ENCODE measurements at regions not wholly inside any gene's neighbourhood (a gene's known extent, or its start where the extent isn't known, plus 50 kb on each side); places are given as distances from the start of the nearest gene placed in this dataset.

- no peak for ATAC-seq
- in situ Hi-C loops (cut with MboI; ENCODE audit: low sequenced_read_pairs in 4 of 4) (no loop called here), intact Hi-C loops (cut with DNase I; ENCODE audit: low total_unique reads) (no loop called here)
- no peaks in the 10 kb centered on the region for H3K27me3 ChIP-seq
- TF ChIP-seq, protein P1, sequence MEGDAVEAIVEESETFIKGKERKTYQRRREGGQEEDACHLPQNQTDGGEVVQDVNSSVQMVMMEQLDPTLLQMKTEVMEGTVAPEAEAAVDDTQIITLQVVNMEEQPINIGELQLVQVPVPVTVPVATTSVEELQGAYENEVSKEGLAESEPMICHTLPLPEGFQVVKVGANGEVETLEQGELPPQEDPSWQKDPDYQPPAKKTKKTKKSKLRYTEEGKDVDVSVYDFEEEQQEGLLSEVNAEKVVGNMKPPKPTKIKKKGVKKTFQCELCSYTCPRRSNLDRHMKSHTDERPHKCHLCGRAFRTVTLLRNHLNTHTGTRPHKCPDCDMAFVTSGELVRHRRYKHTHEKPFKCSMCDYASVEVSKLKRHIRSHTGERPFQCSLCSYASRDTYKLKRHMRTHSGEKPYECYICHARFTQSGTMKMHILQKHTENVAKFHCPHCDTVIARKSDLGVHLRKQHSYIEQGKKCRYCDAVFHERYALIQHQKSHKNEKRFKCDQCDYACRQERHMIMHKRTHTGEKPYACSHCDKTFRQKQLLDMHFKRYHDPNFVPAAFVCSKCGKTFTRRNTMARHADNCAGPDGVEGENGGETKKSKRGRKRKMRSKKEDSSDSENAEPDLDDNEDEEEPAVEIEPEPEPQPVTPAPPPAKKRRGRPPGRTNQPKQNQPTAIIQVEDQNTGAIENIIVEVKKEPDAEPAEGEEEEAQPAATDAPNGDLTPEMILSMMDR (IDR thresholded peaks at IDR 0.05 in 4 of 5, conservative IDR thresholded peaks at IDR 0.05 in 1 of 5): no peak
- no peak for TF ChIP-seq POLR2A (IDR thresholded peaks at IDR 0.05)
- no peaks in the 10 kb centered on the region for H3K9me3 ChIP-seq
- no peaks in the 10 kb centered on the region for H3K36me3 ChIP-seq
- H3K4me3 ChIP-seq: no peak overlapping the region
- no peak for DNase-seq
- H3K4me1 ChIP-seq: no peaks in the 10 kb centered on the region
- no peak overlapping the region for H3K27ac ChIP-seq
These were observed 339.5 kb upstream of the GCFC2 start for GRCh38 chr2:76050196-76050595.

DNA sequence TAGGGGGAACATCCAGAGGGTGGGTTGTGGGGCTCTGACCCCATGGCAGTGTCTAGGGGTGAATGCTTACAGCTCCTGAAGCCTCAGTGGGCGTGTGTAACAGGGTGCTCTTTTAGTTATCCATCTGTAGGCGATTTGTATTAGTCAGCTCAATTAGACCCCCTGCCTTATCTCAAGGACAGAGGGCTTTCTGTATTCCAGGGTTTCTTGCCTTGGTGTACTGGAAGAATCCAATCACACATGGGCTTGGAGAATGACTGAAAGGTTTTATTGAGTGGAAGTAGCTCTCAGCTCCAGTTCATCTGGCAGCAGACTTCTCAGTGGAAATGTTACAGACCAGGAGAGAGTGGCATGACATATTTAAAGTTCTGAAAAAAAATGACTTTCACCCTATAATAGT, 334.0 kb upstream of the GCFC2 start:
- DNase-seq: no peak
- Histone ChIP-seq H3K9me3 (no peaks in the 10 kb centered on the region), H3K4me3 (no peak overlapping the region), H3K27ac (no peak overlapping the region), H3K36me3 (no peaks in the 10 kb centered on the region), H3K27me3 (no peaks in the 10 kb centered on the region), H3K4me1 (no peaks in the 10 kb centered on the region)
- in situ Hi-C loops (cut with MboI; ENCODE audit: low sequenced_read_pairs in 4 of 4) (no loop called here), intact Hi-C loops (cut with DNase I; ENCODE audit: low total_unique reads) (no loop called here)
- ATAC-seq: no peak
- TF ChIP-seq, protein P1 (IDR thresholded peaks at IDR 0.05 in 4 of 5, conservative IDR thresholded peaks at IDR 0.05 in 1 of 5): no peak
- TF ChIP-seq POLR2A (IDR thresholded peaks at IDR 0.05): no peak

DNA sequence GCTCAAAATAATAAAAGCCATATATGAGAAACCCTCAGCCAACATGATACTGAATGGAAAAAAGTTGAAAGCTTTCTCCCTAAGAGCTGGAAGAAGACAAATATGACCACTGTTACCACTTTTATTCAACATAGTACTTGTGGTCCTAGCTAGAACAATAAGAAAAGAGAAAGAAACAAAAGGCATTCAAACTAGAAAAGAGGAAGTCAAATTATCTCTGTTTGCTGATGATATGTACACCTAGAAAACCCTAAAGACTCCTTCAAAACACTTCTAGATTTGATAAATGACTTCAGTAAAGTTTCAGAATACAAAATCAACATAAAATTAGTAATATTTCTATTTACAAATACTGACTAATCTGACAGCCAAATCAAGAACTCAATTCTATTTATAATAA, 328.8 kb upstream of the GCFC2 start:
- in situ Hi-C loops (cut with MboI; ENCODE audit: low sequenced_read_pairs in 4 of 4): no loop called here
- intact Hi-C loops (cut with DNase I; ENCODE audit: low total_unique reads): no loop called here
- H3K4me1 ChIP-seq: no peaks in the 10 kb centered on the region
- no peak overlapping the region for H3K4me3 ChIP-seq
- no peak overlapping the region for H3K27ac ChIP-seq
- TF ChIP-seq POLR2A (IDR thresholded peaks at IDR 0.05): no peak
- TF ChIP-seq, protein P1 (IDR thresholded peaks at IDR 0.05 in 4 of 5, conservative IDR thresholded peaks at IDR 0.05 in 1 of 5): no peak
- no peak for DNase-seq
- ATAC-seq: no peak
- H3K27me3 ChIP-seq: no peaks in the 10 kb centered on the region
- H3K36me3 ChIP-seq: no peaks in the 10 kb centered on the region
- no peaks in the 10 kb centered on the region for H3K9me3 ChIP-seq

GRCh38 chr2:76027761-76028160, 317.0 kb upstream of the GCFC2 start:
- intact Hi-C loops (cut with DNase I; ENCODE audit: low total_unique reads): no loop called here

GRCh38 chr2:76019128-76019527, 308.4 kb upstream of the GCFC2 start:
- in situ Hi-C loops (cut with MboI; ENCODE audit: low sequenced_read_pairs in 4 of 4) (no loop called here), intact Hi-C loops (cut with DNase I; ENCODE audit: low total_unique reads) (no loop called here)
- ATAC-seq (no peak), DNase-seq (no peak)
- Histone ChIP-seq H3K27ac (no peak overlapping the region), H3K27me3 (no peaks in the 10 kb centered on the region), H3K4me3 (no peak overlapping the region), H3K36me3 (no peaks in the 10 kb centered on the region), H3K9me3 (no peaks in the 10 kb centered on the region), H3K4me1 (no peaks in the 10 kb centered on the region)
- TF ChIP-seq, protein P1 (IDR thresholded peaks at IDR 0.05 in 4 of 5, conservative IDR thresholded peaks at IDR 0.05 in 1 of 5): no peak
- no peak for TF ChIP-seq POLR2A (IDR thresholded peaks at IDR 0.05)

More at GRCh38 chr2:76027761-76028160, 317.0 kb upstream of the GCFC2 start:
- DNase-seq (no peak), ATAC-seq (no peak)
- no peaks in the 10 kb centered on the region for H3K36me3 ChIP-seq
- H3K4me3 ChIP-seq: no peak overlapping the region
- H3K9me3 ChIP-seq: no peaks in the 10 kb centered on the region
- no peaks in the 10 kb centered on the region for H3K27me3 ChIP-seq
- H3K4me1 ChIP-seq: no peaks in the 10 kb centered on the region
- H3K27ac ChIP-seq: no peak overlapping the region
- in situ Hi-C loops (cut with MboI; ENCODE audit: low sequenced_read_pairs in 4 of 4): no loop called here
- no peak for TF ChIP-seq POLR2A (IDR thresholded peaks at IDR 0.05)
- TF ChIP-seq, protein P1 (IDR thresholded peaks at IDR 0.05 in 4 of 5, conservative IDR thresholded peaks at IDR 0.05 in 1 of 5): no peak
